Neural progenitor cell (in vitro differentiated cells): ENCODE measurements at regions not wholly inside any gene's neighbourhood (a gene's known extent, or its start where the extent isn't known, plus 50 kb on each side); places are given as distances from the start of the nearest gene placed in this dataset.

Experiments used
- EZH2 ChIP-seq: fragments of 200-600 bp; sonication (generic); IDR thresholded peaks from 2 replicates; pipeline ENCODE4 v1.6.1; 2017; ENCODE audit warnings: antibody characterized with exemption, mild to moderate bottlenecking, moderate library complexity
- EZH2phosphoT487 ChIP-seq: fragments of 200-600 bp; sonication (generic); IDR thresholded peaks from 2 replicates; pipeline ENCODE4 v1.6.1; 2017; ENCODE audit warnings: antibody characterized with exemption
- TF ChIP-seq, protein P1 (sequence below): fragments of 200-600 bp; sonication (generic); IDR thresholded peaks from 2 replicates; pipeline ENCODE4 v1.5.1; 2017; ENCODE audit warnings: antibody characterized with exemption, mild to moderate bottlenecking

DNA sequence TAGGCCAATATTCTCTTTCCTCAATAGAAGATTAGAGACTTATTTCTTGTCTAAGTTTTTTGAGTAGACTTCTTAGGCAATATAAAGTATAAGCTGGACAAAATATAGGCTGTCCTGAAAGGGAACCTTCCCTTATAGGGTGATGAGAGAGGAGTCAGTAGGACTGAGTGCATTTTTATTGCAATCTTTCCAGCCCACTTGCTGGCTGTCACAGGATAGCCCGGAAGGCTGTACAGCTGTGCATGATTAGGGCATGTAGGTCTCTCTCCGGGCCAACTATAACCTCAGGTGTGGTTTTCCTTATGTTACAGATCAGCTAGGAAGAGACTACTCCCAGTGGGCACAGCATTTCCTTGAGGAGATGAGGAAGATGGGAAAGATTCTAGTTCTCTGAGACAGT, 159.8 kb upstream of the MEF2C start:
- TF ChIP-seq, protein P1, sequence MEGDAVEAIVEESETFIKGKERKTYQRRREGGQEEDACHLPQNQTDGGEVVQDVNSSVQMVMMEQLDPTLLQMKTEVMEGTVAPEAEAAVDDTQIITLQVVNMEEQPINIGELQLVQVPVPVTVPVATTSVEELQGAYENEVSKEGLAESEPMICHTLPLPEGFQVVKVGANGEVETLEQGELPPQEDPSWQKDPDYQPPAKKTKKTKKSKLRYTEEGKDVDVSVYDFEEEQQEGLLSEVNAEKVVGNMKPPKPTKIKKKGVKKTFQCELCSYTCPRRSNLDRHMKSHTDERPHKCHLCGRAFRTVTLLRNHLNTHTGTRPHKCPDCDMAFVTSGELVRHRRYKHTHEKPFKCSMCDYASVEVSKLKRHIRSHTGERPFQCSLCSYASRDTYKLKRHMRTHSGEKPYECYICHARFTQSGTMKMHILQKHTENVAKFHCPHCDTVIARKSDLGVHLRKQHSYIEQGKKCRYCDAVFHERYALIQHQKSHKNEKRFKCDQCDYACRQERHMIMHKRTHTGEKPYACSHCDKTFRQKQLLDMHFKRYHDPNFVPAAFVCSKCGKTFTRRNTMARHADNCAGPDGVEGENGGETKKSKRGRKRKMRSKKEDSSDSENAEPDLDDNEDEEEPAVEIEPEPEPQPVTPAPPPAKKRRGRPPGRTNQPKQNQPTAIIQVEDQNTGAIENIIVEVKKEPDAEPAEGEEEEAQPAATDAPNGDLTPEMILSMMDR, result no peak
- TF ChIP-seq EZH2, result no peak
- no peak for TF ChIP-seq EZH2phosphoT487
